ENCODE measurements at regions not wholly inside any gene's neighbourhood (a gene's known extent, or its start where the extent isn't known, plus 50 kb on each side); places are given as distances from the start of the nearest gene placed in this dataset.
A peak's percentile ranks its signal among the peaks of the same experiment; 100 is the strongest.

DNA sequence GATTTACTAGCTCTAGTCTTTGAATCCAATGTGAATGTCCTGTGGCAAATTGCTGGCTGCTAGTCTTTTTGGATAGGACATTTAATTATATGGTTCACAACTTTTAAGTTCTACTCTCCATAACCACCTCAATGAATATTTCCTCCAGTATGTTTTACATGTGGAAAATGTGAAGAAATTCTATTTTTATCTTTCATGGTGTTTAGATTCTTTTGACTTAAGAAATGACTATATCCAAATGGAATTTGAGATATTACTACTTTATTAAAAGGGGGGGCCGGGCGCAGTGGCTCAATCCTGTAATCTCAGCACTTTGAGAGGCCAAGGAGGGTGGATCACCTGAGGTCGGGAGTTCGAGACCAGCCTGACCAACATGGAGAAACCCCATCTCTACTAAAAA, 202.0 kb downstream of the ARL4A start:
- Histone ChIP-seq H3K4me3 (ENCODE audit: low read depth, low read length) (no peak overlapping the region), H3K27me3 (ENCODE audit: control insufficient read depth, insufficient read depth, low read length) (no peaks in the 10 kb centered on the region), H3K36me3 (ENCODE audit: control insufficient read depth, insufficient read depth, low read length) (no peaks in the 10 kb centered on the region)
- no peak for TF ChIP-seq CTCF (IDR thresholded peaks at IDR 0.05; ENCODE audit: insufficient read depth, low read depth, low read length)
- CTCF ChIA-PET, result interaction anchor here (1.0 kb wide), 1 partner anchor 12 kb away, joined by 3 read pairs; no protein-coding TSS in a partner anchor
- no peak for DNase-seq (ENCODE audit: low read depth)
- POLR2A ChIA-PET, result no interaction called here

DNA sequence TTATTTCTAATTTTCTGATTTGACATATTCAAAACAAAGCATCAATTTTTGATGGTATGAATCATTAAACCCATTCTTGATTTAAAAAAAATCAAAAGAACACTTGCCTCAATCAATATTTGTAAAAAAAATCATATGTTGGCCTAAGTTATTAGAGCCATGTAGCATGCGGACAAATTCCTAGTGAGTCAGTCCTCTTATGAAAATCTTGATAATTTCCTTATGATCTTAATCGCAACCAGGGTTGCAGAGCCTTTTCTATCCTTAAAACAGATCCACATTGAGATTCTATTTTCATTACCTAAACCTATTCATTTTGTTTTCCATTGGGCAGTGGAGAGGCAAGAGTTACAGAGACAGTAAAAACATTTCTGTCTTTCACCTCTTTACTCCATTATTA, 203.2 kb downstream of the ARL4A start:
- POLR2A ChIA-PET, result no interaction called here
- CTCF ChIA-PET, result interaction anchor here (1.1 kb wide), 1 partner anchor 203 kb away, joined by 3 read pairs; the partner anchor contains the start of gene ARL4A
- no peak for TF ChIP-seq CTCF (IDR thresholded peaks at IDR 0.05; ENCODE audit: insufficient read depth, low read depth, low read length)
- DNase-seq (ENCODE audit: low read depth), result no peak
- H3K36me3 ChIP-seq (ENCODE audit: control insufficient read depth, insufficient read depth, low read length), result no peaks in the 10 kb centered on the region
- H3K27me3 ChIP-seq (ENCODE audit: control insufficient read depth, insufficient read depth, low read length), result no peaks in the 10 kb centered on the region
- H3K4me3 ChIP-seq (ENCODE audit: low read depth, low read length), result no peak overlapping the region

GRCh38 chr7:12893292-12893691, 205.9 kb downstream of the ARL4A start:
- Histone ChIP-seq H3K4me3 (ENCODE audit: low read depth, low read length) (no peak overlapping the region), H3K36me3 (ENCODE audit: control insufficient read depth, insufficient read depth, low read length) (no peaks in the 10 kb centered on the region), H3K27me3 (ENCODE audit: control insufficient read depth, insufficient read depth, low read length) (no peaks in the 10 kb centered on the region)
- TF ChIP-seq CTCF (IDR thresholded peaks at IDR 0.05; ENCODE audit: insufficient read depth, low read depth, low read length), result no peak
- ChIA-PET POLR2A (no interaction called here), CTCF (no interaction called here)
- DNase-seq (ENCODE audit: low read depth), result no peak

- CTCF ChIA-PET, result interaction anchor here (0.7 to 1.4 kb wide), 4 partner anchors 9 to 209 kb away, joined by 3 to 6 read pairs (median 3); no protein-coding TSS in a partner anchor
- POLR2A ChIA-PET, result interaction anchor here (0.6 kb wide), 1 partner anchor 49 kb away, joined by 14 read pairs; no protein-coding TSS in a partner anchor
- Histone ChIP-seq H3K36me3 (ENCODE audit: control insufficient read depth, insufficient read depth, low read length) (no peaks in the 10 kb centered on the region), H3K27me3 (ENCODE audit: control insufficient read depth, insufficient read depth, low read length) (no peaks in the 10 kb centered on the region), H3K4me3 (ENCODE audit: low read depth, low read length) (no peak overlapping the region)
- no peak for TF ChIP-seq CTCF (IDR thresholded peaks at IDR 0.05; ENCODE audit: insufficient read depth, low read depth, low read length)
- peak; percentile 43 for DNase-seq (ENCODE audit: low read depth)
Measured at GRCh38 chr7:12895296-12895695, 207.9 kb downstream of the ARL4A start.

DNA sequence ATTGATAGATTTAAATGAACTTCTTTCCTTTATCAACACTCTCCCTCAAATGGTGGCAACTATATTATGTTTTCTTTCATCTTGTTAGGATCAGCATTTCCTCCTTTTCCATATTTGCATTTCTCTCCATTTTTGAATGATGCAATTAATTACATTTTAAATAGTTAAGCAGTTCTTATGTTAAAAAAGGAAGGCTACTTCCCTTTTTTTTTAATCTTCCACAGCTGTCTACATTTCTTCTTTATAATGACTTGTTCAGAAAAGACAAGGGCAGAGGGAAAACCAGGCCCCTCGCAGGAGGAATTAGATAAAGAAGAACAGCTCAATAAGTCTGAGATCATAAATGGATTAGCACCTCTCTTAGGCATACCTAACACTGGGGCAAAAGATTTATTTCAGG, 208.9 kb downstream of the ARL4A start:
- CTCF ChIA-PET, result interaction anchor here (0.7 to 0.8 kb wide), 2 partner anchors 131 to 210 kb away, joined by 3 to 4 read pairs; no protein-coding TSS in a partner anchor
- Histone ChIP-seq H3K4me3 (ENCODE audit: low read depth, low read length) (no peak overlapping the region), H3K36me3 (ENCODE audit: control insufficient read depth, insufficient read depth, low read length) (no peaks in the 10 kb centered on the region), H3K27me3 (ENCODE audit: control insufficient read depth, insufficient read depth, low read length) (no peaks in the 10 kb centered on the region)
- TF ChIP-seq CTCF (IDR thresholded peaks at IDR 0.05; ENCODE audit: insufficient read depth, low read depth, low read length), result no peak
- POLR2A ChIA-PET, result no interaction called here
- no peak for DNase-seq (ENCODE audit: low read depth)

All from BJ (cell line).